Gastrocnemius medialis (tissue), 4 donors: ENCODE measurements at regions not wholly inside any gene's neighbourhood (a gene's known extent, or its start where the extent isn't known, plus 50 kb on each side); places are given as distances from the start of the nearest gene placed in this dataset.
"Not testable (repeated sequence)": the region's sequence is repeated elsewhere in the genome, so short reads cannot be mapped to it uniquely, and the experiment has no call there.

ENCODE experiments used
- ATAC-seq, 2 donors: fragments of 150-250 bp; one replicate each; pipeline ENCODE4 v1.9.1; 2016
- DNase-seq, 2 donors: peaks; one replicate each; pipeline ENCODE4 v3.0.0-alpha.2; 2019
- H3K27ac ChIP-seq, 4 donors: fragments of 200-600 bp; sonication (generic); 1 replicate in 1 of 4; 2 replicates in 3 of 4; pipeline ENCODE4 v1.5.1; 2016 to 2018; ENCODE audit warnings: mild to moderate bottlenecking in 2 of 4, moderate library complexity in 1 of 4
- H3K27me3 ChIP-seq, 3 donors: fragments of 200-600 bp; sonication (generic) in 2 of 3; 1 replicate in 1 of 3; 2 replicates in 2 of 3; pipeline versions ENCODE4 v1.5.1 to v1.6.0; 2016 to 2019; ENCODE audit warnings: mild to moderate bottlenecking in 1 of 3, moderate library complexity in 1 of 3
- H3K36me3 ChIP-seq, 2 donors: fragments of 200-600 bp; sonication (generic) in 1 of 2; one replicate each; pipeline ENCODE4 v1.5.1; 2017 to 2018
- H3K4me1 ChIP-seq, 2 donors: fragments of 200-600 bp; sonication (generic) in 1 of 2; one replicate each; pipeline ENCODE4 v1.5.1; 2016 to 2017; ENCODE audit warnings: mild to moderate bottlenecking in 2 of 2
- H3K4me3 ChIP-seq, 4 donors: fragments of 200-600 bp; sonication (generic) in 3 of 4; 1 replicate in 1 of 4; 2 replicates in 3 of 4; pipeline ENCODE4 v1.5.1; 2016 to 2019; ENCODE audit warnings: mild to moderate bottlenecking in 2 of 4
- H3K9me3 ChIP-seq, 3 donors: fragments of 200-600 bp; sonication (generic) in 2 of 3; 1 replicate in 1 of 3; 2 replicates in 2 of 3; pipeline ENCODE4 v1.5.1; 2016 to 2019
- POLR2A ChIP-seq, 2 donors: fragments of 450-650 bp; IDR thresholded peaks; one replicate each; pipeline ENCODE4 v1.6.1; 2017; ENCODE audit warnings: antibody characterized with exemption in 2 of 2, mild to moderate bottlenecking in 2 of 2, moderate library complexity in 2 of 2
- in situ Hi-C, 4 donors: fragments of 200-750 bp; cut with MboI; loops; one replicate each; pipeline versions ENCODE4 v1.15.0 to v1.8.0; 2017; ENCODE audit warnings: low sequenced_read_pairs in 4 of 4
- intact Hi-C: fragments of 100-400 bp; cut with DNase I; formaldehyde crosslinking; loops from one replicate; pipeline ENCODE4 v1.15.1; 2023; ENCODE audit warnings: low total_unique reads
- TF ChIP-seq, protein P1 (sequence below), 5 experiments: fragments of 450-650 bp in 3 of 5; fragments of 200-600 bp in 2 of 5; sonication (generic) in 2 of 5; IDR thresholded peaks in 4 of 5; conservative IDR thresholded peaks in 1 of 5; 1 replicate in 4 of 5; 2 replicates in 1 of 5; pipeline ENCODE4 v1.5.1; 2016 to 2019; ENCODE audit warnings: antibody characterized with exemption in 5 of 5, mild to moderate bottlenecking in 3 of 5, moderate library complexity in 3 of 5

GRCh38 chr7:131687296-131687695, 130.9 kb upstream of the PODXL start:
- H3K27ac ChIP-seq = no peak overlapping the region

GRCh38 chr7:131686833-131687232, 130.4 kb upstream of the PODXL start:
- no peak for TF ChIP-seq POLR2A (IDR thresholded peaks at IDR 0.05)
- TF ChIP-seq, protein P1, sequence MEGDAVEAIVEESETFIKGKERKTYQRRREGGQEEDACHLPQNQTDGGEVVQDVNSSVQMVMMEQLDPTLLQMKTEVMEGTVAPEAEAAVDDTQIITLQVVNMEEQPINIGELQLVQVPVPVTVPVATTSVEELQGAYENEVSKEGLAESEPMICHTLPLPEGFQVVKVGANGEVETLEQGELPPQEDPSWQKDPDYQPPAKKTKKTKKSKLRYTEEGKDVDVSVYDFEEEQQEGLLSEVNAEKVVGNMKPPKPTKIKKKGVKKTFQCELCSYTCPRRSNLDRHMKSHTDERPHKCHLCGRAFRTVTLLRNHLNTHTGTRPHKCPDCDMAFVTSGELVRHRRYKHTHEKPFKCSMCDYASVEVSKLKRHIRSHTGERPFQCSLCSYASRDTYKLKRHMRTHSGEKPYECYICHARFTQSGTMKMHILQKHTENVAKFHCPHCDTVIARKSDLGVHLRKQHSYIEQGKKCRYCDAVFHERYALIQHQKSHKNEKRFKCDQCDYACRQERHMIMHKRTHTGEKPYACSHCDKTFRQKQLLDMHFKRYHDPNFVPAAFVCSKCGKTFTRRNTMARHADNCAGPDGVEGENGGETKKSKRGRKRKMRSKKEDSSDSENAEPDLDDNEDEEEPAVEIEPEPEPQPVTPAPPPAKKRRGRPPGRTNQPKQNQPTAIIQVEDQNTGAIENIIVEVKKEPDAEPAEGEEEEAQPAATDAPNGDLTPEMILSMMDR (IDR thresholded peaks at IDR 0.05 in 4 of 5, conservative IDR thresholded peaks at IDR 0.05 in 1 of 5) = no peak
- Histone ChIP-seq H3K27ac (no peak overlapping the region), H3K9me3 (no peaks in the 10 kb centered on the region), H3K4me3 (no peak overlapping the region), H3K27me3 (peaks cover 0 to 8% (median 5%) of the 10 kb centered on the region in 3 donors), H3K4me1 (no peaks in the 10 kb centered on the region), H3K36me3 (no peaks in the 10 kb centered on the region)
- DNase-seq (no peak), ATAC-seq (no peak)
- in situ Hi-C loops = loop anchor here in 2 of 4 donors (25.0 kb wide), 1 partner anchor 900 kb away; the partner anchor contains the start of gene PLXNA4 (in 2 of the 2)
- intact Hi-C loops = no loop called here

More at GRCh38 chr7:131687296-131687695, 130.9 kb upstream of the PODXL start:
- Histone ChIP-seq H3K4me3 (no peak overlapping the region), H3K9me3 (no peaks in the 10 kb centered on the region), H3K27me3 (peaks cover 2 to 8% (median 7%) of the 10 kb centered on the region in 3 donors), H3K4me1 (no peaks in the 10 kb centered on the region), H3K36me3 (no peaks in the 10 kb centered on the region)
- intact Hi-C loops = no loop called here
- ATAC-seq (no peak), DNase-seq (no peak)
- in situ Hi-C loops = loop anchor here in 2 of 4 donors (25.0 kb wide), 1 partner anchor 900 kb away; the partner anchor contains the start of gene PLXNA4 (in 2 of the 2)
- TF ChIP-seq, protein P1 (IDR thresholded peaks at IDR 0.05 in 4 of 5, conservative IDR thresholded peaks at IDR 0.05 in 1 of 5) = no peak

DNA sequence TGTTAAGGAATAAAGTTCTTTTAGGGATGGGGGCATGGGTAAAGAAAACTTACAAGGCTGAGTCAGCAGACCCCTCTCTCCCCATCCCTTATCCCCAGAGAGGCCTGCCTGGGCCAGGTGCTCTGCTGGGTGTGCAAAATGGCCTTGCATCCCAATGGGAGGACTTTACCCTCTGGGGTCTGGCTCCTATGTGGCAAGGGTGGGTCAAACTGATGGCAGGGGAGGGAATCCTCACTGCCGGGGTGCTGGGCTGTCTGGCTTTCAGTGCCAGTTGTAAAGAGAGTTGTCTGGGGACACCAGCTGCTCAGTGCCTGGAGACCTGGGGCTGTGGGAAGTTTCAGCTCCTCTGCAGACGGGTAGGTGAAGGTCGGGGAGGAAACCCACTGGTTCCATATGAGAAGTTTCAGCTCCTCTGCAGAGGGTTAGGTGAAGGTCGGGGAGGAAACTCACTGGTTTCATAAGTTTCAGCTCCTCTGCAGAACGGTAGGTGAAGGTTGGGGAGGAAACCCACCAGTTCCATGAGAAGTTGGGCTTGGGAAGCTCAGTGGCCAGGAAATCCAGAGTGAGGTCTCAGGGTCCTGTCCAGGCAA, 127.2 kb upstream of the PODXL start:
- H3K27ac ChIP-seq = no peak overlapping the region
- H3K36me3 ChIP-seq = no peaks in the 10 kb centered on the region
- DNase-seq (no peak), ATAC-seq (no peak)
- H3K4me1 ChIP-seq = no peaks in the 10 kb centered on the region
- intact Hi-C loops = no loop called here
- no peak overlapping the region for H3K4me3 ChIP-seq
- peaks cover 0 to 5% (median 5%) of the 10 kb centered on the region in 3 donors for H3K27me3 ChIP-seq
- TF ChIP-seq, protein P1 (IDR thresholded peaks at IDR 0.05 in 4 of 5, conservative IDR thresholded peaks at IDR 0.05 in 1 of 5) = no peak
- no peak for TF ChIP-seq POLR2A (IDR thresholded peaks at IDR 0.05)
- H3K9me3 ChIP-seq = no peaks in the 10 kb centered on the region
- in situ Hi-C loops = loop anchor here in 2 of 4 donors (25.0 kb wide), 1 partner anchor 904 kb away; the partner anchor contains the start of gene PLXNA4 (in 2 of the 2)

DNA sequence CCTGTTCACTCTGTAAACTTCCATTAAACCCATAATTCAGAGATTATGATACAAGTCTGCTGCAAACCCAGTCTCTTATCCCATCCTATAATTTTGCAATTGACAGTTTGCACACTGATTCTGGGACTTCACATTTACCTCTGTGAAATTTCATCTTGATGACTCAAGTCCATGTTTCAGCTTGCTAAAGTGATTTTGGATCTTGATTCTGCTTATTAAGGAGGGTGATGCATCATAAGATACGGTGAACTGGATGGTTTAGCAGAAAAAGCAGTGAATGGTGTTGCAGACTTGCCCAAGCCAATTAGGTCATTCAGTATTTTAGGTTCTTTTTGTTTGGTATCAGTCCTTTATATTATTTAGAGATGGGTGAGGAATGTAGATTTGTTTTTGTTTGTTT, 125.5 kb upstream of the PODXL start:
- Histone ChIP-seq H3K27ac (no peak overlapping the region), H3K4me1 (no peaks in the 10 kb centered on the region), H3K27me3 (peaks cover 0 to 5% (median 5%) of the 10 kb centered on the region in 3 donors), H3K9me3 (no peaks in the 10 kb centered on the region), H3K36me3 (no peaks in the 10 kb centered on the region), H3K4me3 (no peak overlapping the region)
- TF ChIP-seq POLR2A (IDR thresholded peaks at IDR 0.05) = no peak
- TF ChIP-seq, protein P1 (IDR thresholded peaks at IDR 0.05 in 4 of 5, conservative IDR thresholded peaks at IDR 0.05 in 1 of 5) = no peak
- intact Hi-C loops = no loop called here
- in situ Hi-C loops = loop anchor here in 2 of 4 donors (25.0 kb wide), 1 partner anchor 905 kb away; the partner anchor contains the start of gene PLXNA4 (in 2 of the 2)
- no peak for DNase-seq
- ATAC-seq = no peak

GRCh38 chr7:131679071-131679470, 122.6 kb upstream of the PODXL start:
- DNase-seq, H3K36me3 ChIP-seq, H3K27me3 ChIP-seq, H3K4me1 ChIP-seq, intact Hi-C loops, H3K9me3 ChIP-seq, ATAC-seq, H3K27ac ChIP-seq, H3K4me3 ChIP-seq: not testable (repeated sequence)
- in situ Hi-C loops = loop anchor here in 2 of 4 donors (25.0 kb wide), 1 partner anchor 908 kb away; the partner anchor contains the start of gene PLXNA4 (in 2 of the 2)

DNA sequence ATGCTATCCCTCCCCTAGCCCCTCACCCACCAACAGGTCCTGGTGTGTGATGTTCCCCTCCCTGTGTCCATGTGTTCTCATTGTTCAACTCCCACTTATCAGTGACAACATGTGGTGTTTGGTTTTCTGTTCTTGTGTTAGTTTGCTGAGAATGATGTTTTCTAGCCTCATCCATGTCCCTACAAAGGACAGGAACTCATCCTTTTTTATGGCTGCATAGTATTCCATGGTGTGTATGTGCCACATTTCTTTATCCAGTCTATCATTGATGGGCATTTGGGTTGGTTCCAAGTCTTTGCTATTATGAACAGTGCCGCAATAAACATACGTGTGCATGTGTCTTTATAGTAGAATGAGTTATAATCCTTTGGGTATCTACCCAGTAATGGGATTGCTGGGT, 120.4 kb upstream of the PODXL start:
- H3K27me3 ChIP-seq, intact Hi-C loops, H3K4me3 ChIP-seq, H3K27ac ChIP-seq, H3K36me3 ChIP-seq, DNase-seq, H3K4me1 ChIP-seq, ATAC-seq, H3K9me3 ChIP-seq: not testable (repeated sequence)
- in situ Hi-C loops = loop anchor here in 2 of 4 donors (25.0 kb wide), 1 partner anchor 910 kb away; the partner anchor contains the start of gene PLXNA4 (in 2 of the 2)
